Right atrium auricular region (tissue), 2 donors: ENCODE measurements at regions not wholly inside any gene's neighbourhood (a gene's known extent, or its start where the extent isn't known, plus 50 kb on each side); places are given as distances from the start of the nearest gene placed in this dataset.

Source experiments
- DNase-seq: peaks from one replicate; pipeline ENCODE4 v3.0.0-alpha.2; 2019; ENCODE audit warnings: low spot score
- H3K27ac ChIP-seq, 2 donors: fragments of 200-600 bp; sonication (generic); 1 replicate in 1 of 2; 2 replicates in 1 of 2; pipeline ENCODE4 v1.5.1; 2016 to 2019
- H3K27me3 ChIP-seq, 2 donors: fragments of 200-600 bp; sonication (generic); one replicate each; pipeline versions ENCODE4 v1.5.1 to v1.6.0; 2017 to 2019
- H3K36me3 ChIP-seq: fragments of 200-600 bp; sonication (generic); one replicate; pipeline ENCODE4 v1.5.1; 2016
- H3K4me1 ChIP-seq, 2 donors: fragments of 200-600 bp; sonication (generic); one replicate each; pipeline versions ENCODE4 v1.5.1 to v1.6.0; 2017 to 2019
- H3K4me3 ChIP-seq, 2 donors: fragments of 200-600 bp; sonication (generic); 1 replicate in 1 of 2; 2 replicates in 1 of 2; pipeline ENCODE4 v1.5.1; 2017 to 2019; ENCODE audit warnings: mild to moderate bottlenecking in 1 of 2, moderate library complexity in 1 of 2
- H3K9me3 ChIP-seq, 2 donors: fragments of 200-600 bp; sonication (generic); one replicate each; pipeline ENCODE4 v1.5.1; 2019
- TF ChIP-seq, protein P1 (sequence below), 2 donors: fragments of 200-600 bp; sonication (generic); IDR thresholded peaks; one replicate each; pipeline ENCODE4 v1.5.1; 2019; ENCODE audit warnings: antibody characterized with exemption in 2 of 2

DNA sequence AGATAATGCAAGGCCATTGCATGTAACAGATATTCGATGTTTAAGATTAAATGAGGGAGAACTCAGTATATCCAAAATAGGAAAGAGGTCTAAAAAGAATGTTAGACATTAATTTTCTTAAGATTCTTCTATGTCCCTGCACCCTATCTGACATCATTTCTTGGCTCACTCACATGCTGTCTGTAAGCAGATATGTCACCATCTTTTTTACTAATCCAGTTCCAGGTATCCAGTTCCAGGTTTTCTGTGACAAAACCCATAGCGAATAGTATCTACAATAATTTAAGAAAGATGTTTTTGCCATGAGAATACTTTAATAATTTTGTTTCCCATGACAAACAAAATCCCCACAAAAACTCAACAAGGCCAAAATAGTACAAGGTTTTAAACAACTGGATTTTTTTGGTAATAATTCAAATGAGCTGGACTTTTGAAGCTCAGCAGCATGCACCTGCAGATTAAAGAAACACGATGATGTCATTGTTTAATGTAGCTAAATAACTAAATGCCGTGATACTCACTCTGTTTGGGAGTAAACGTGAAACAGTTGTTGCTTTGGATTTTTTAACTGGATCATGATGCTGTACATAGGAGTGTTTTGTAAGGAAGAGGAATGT lies 867.6 kb downstream of the EPHA3 start:
- Histone ChIP-seq H3K27me3 (no peaks in the 10 kb centered on the region), H3K27ac (no peak overlapping the region), H3K36me3 (no peaks in the 10 kb centered on the region), H3K4me3 (no peak overlapping the region), H3K9me3 (no peaks in the 10 kb centered on the region), H3K4me1 (no peaks in the 10 kb centered on the region)
- TF ChIP-seq, protein P1, sequence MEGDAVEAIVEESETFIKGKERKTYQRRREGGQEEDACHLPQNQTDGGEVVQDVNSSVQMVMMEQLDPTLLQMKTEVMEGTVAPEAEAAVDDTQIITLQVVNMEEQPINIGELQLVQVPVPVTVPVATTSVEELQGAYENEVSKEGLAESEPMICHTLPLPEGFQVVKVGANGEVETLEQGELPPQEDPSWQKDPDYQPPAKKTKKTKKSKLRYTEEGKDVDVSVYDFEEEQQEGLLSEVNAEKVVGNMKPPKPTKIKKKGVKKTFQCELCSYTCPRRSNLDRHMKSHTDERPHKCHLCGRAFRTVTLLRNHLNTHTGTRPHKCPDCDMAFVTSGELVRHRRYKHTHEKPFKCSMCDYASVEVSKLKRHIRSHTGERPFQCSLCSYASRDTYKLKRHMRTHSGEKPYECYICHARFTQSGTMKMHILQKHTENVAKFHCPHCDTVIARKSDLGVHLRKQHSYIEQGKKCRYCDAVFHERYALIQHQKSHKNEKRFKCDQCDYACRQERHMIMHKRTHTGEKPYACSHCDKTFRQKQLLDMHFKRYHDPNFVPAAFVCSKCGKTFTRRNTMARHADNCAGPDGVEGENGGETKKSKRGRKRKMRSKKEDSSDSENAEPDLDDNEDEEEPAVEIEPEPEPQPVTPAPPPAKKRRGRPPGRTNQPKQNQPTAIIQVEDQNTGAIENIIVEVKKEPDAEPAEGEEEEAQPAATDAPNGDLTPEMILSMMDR (IDR thresholded peaks at IDR 0.05): no peak
- no peak for DNase-seq

DNA sequence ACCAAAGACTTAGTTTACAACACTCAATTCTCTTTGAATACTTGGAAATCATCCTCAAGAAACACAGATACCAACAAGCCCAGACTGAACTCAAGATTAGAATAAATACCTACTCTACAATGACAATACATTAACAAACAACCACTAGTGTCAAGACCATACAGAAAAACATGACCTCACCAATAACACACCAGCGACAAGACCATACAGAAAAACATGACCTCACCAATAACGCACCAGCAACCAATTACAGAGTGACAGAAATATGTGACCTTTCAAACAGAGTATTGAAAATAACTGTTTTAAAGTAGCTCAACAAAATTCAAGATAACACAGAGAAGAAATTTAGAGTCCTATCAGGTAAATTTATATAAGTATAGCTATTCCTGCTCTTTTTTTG lies 876.0 kb downstream of the EPHA3 start:
- Histone ChIP-seq H3K4me3 (no peak overlapping the region), H3K9me3 (peaks cover 0 to 5% of the 10 kb centered on the region in 2 donors), H3K4me1 (no peaks in the 10 kb centered on the region), H3K27me3 (no peaks in the 10 kb centered on the region), H3K36me3 (no peaks in the 10 kb centered on the region), H3K27ac (no peak overlapping the region)
- TF ChIP-seq, protein P1 (IDR thresholded peaks at IDR 0.05): no peak
- no peak for DNase-seq

DNA sequence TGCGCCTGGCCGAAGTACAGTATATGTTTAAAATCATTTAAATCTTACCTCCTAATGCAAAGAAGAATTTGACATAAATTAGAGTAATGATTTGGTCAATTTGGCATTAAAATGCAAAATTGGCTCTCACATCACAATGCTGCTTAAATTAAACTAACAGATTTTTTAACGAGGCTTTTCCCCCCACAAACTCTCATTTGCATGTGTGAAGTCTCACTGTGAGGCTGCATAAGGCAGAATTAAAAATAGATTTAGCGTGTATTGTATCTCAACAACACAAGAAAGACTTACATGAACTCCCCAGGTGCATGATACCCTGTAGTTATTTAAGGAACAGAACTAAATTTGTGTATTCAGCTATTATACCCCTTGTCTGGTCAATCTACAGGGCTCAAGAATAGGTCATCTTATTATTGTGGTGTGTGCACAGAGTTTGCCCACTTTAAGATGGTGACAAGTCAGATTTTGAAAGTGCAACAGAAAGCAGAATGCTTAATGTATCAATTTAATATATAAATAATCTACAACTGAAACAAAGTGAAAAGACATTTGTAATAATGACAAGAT lies 897.9 kb downstream of the EPHA3 start:
- peaks cover 0 to 2% of the 10 kb centered on the region in 2 donors for H3K4me1 ChIP-seq
- no peak for DNase-seq
- no peaks in the 10 kb centered on the region for H3K9me3 ChIP-seq
- H3K4me3 ChIP-seq: no peak overlapping the region
- TF ChIP-seq, protein P1 (IDR thresholded peaks at IDR 0.05): no peak
- H3K27ac ChIP-seq: no peak overlapping the region
- no peaks in the 10 kb centered on the region for H3K27me3 ChIP-seq
- no peaks in the 10 kb centered on the region for H3K36me3 ChIP-seq

DNA sequence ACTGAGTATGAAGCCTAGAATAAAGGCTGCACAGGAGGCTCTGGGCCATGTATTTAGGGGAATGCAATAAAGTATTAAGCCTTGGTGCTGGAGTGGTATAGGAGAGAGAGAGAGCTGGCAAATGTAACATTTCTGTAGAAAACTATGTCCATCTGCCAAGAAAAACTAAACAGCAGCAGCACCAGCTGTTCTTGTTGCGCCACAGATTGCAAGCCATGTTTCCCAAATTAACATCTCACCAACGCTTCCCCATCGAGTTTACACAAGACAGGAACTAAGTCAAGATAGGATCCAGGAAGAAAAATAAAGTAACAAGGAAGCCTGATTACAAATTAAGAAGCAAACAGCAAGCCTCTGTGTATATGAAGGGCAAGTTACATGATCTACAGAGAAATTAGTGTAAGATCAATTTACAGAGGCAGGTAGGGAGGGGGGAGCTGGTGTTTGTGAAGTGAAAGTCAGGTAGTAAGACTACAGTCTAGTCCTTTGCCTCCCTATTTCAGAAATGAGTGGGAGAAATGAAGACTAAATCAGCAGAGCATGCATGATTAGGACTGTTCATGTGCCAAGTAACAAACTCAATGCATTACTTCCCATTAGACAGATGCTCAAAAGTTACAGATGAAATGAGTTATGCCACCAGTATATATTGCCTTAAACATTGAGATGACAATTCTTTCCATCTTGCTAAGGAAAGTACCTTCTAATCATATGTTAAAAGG lies 900.5 kb downstream of the EPHA3 start:
- no peaks in the 10 kb centered on the region for H3K9me3 ChIP-seq
- H3K4me3 ChIP-seq: no peak overlapping the region
- no peak for DNase-seq
- H3K27ac ChIP-seq: peak overlapping the region in 1 of 2 donors; percentile 35
- peaks cover 0 to 4% of the 10 kb centered on the region in 2 donors for H3K4me1 ChIP-seq
- no peaks in the 10 kb centered on the region for H3K27me3 ChIP-seq
- TF ChIP-seq, protein P1 (IDR thresholded peaks at IDR 0.05): no peak
- no peaks in the 10 kb centered on the region for H3K36me3 ChIP-seq

DNA sequence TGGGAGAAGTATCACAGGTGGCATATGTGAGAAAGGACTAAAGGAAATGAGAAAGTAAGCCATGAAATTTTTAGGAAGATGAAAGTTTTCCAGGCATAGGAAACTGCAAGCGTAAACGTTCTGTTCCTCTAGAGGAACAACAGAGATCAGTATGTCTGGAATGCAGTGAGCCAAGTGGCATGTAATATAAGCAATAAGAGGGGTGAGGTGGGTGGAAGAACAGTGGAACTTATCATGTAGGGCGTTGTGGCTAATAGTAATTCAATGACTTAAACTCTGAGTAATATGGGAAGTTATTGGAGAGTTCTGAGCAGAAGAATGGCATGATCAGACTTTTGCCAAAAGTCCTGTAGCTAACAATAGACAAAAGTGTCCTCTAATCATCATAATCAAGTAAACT lies 902.9 kb downstream of the EPHA3 start:
- DNase-seq: no peak
- no peak overlapping the region for H3K4me3 ChIP-seq
- TF ChIP-seq, protein P1 (IDR thresholded peaks at IDR 0.05): no peak
- H3K27ac ChIP-seq: no peak overlapping the region
- no peaks in the 10 kb centered on the region for H3K36me3 ChIP-seq
- no peaks in the 10 kb centered on the region for H3K27me3 ChIP-seq
- H3K9me3 ChIP-seq: peaks cover 0 to 4% of the 10 kb centered on the region in 2 donors
- peaks cover 0 to 4% of the 10 kb centered on the region in 2 donors for H3K4me1 ChIP-seq
